ENCODE measurements at regions not wholly inside any gene's neighbourhood (a gene's known extent, or its start where the extent isn't known, plus 50 kb on each side); places are given as distances from the start of the nearest gene placed in this dataset.

DNA sequence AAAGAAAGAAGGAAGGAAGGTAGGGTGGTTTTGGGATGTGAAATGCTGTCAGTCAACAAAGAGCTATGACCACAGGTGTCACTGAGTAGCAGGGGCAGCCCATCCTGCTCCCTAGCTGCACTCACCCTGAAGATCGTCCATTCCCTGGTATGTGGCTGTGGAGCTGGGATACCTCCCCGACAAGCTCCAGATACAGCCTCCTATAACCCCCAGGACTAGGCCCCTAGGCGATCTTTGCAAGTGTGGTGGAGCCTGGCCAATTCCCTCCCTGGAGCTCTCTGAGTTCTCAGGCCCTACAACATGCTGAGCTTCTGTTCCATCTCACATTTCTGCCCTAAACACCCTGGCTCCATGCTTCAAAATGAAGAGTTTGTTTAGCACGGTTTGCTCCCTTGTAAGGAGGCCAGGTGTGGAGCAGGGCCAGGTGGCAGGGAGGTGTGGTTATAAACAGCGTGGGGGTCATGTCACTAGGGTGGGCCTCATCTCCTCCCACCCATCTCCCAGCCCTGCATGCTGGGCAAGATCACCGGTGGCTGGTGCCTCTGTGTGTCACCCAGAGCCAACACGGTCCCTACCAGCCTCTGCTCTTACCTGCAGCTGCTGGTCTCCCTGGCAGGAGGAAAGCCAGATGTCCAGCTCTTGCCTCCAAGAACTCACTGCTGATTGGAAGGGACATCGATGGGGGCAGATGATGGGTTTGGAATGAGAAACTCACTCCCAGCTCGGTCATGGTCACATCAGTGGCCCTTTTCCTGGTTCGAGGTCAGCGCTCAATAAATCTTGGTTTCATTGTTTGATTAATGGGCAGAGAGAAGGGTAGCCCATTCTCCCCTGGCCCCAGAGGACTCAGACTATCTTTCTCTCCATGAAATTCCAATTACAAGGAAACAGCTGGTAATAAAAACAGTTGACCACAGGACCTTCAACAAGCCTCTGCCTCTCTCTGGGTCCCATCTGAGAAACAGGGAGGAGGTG is 511.0 kb upstream of the CDH5 start:
- no peak overlapping the region for H3K27ac Mint-ChIP-seq (ENCODE audit: unreplicated experiment)
- H3K4me3 Mint-ChIP-seq, result no peak overlapping the region
- TF ChIP-seq, protein P1, sequence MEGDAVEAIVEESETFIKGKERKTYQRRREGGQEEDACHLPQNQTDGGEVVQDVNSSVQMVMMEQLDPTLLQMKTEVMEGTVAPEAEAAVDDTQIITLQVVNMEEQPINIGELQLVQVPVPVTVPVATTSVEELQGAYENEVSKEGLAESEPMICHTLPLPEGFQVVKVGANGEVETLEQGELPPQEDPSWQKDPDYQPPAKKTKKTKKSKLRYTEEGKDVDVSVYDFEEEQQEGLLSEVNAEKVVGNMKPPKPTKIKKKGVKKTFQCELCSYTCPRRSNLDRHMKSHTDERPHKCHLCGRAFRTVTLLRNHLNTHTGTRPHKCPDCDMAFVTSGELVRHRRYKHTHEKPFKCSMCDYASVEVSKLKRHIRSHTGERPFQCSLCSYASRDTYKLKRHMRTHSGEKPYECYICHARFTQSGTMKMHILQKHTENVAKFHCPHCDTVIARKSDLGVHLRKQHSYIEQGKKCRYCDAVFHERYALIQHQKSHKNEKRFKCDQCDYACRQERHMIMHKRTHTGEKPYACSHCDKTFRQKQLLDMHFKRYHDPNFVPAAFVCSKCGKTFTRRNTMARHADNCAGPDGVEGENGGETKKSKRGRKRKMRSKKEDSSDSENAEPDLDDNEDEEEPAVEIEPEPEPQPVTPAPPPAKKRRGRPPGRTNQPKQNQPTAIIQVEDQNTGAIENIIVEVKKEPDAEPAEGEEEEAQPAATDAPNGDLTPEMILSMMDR (conservative IDR thresholded peaks at IDR 0.05), result no peak
- H3K9me3 Mint-ChIP-seq, result peaks cover 5% of the 10 kb centered on the region
- H3K27me3 Mint-ChIP-seq (ENCODE audit: low read depth), result no peaks in the 10 kb centered on the region
- DNase-seq (ENCODE audit: low read depth, low spot score), result no peak
- peaks cover 2% of the 10 kb centered on the region for H3K4me1 Mint-ChIP-seq
- H3K36me3 Mint-ChIP-seq (ENCODE audit: low read depth), result no peaks in the 10 kb centered on the region

DNA sequence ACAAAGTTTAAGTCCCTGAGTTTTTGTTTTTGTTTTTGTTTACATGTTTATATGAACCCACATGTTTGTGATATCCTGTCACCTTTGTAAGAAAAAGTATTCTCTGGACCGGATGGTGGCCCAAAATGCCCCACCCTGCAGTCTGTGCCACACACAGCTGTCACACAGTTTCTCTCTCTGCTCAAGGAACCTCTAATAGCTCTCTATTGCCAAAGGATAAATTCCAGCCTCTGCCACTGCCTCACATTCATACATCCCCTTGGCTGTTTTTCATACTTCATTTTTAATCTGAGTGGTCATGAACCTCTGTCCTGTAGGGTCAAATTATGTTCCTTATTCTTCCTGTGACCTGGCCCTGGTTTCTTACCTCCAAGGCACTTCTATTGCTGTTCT is 520.3 kb upstream of the CDH5 start:
- H3K9me3 Mint-ChIP-seq, result no peaks in the 10 kb centered on the region

DNA sequence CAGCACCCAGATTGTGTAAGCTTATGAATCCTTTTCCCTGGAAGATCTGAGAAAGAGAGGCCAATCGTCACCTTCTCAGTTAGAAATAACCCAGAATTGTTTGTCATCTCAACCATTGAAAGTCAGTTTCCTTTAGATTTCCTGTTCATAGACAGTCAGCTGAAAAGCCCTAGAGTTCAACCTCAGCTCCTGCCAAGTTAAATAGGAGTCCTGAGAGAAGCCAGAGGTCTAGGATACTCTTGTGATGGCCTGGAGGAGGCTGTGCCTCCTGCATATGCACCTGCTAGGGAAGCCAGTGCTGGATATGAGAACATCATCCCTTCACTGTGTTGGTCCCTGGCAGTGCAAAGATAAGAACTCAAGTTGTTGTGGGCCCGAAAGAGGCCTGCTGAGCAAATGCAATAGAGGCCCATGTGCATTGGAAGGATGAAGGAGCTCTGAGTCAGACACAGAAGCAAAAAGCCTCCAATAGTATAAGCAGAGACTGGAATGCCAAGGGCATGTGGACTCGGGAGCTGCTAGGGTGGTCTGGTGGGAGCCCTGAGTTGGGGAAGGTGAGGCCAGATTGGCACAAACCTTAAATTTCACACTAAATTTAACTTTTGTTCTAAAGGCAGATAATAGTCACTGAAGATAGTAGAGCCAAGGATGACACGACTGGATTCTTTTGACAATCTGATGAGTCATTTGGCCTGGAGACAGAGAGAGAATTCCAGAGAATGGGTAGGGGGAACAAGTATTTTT is 520.9 kb upstream of the CDH5 start:
- no peaks in the 10 kb centered on the region for H3K9me3 Mint-ChIP-seq
- no peak for DNase-seq (ENCODE audit: low read depth, low spot score)
- H3K4me1 Mint-ChIP-seq, result peaks cover 5% of the 10 kb centered on the region
- no peaks in the 10 kb centered on the region for H3K27me3 Mint-ChIP-seq (ENCODE audit: low read depth)
- H3K4me3 Mint-ChIP-seq, result no peak overlapping the region
- H3K27ac Mint-ChIP-seq (ENCODE audit: unreplicated experiment), result no peak overlapping the region
- TF ChIP-seq, protein P1 (conservative IDR thresholded peaks at IDR 0.05), result no peak
- no peaks in the 10 kb centered on the region for H3K36me3 Mint-ChIP-seq (ENCODE audit: low read depth)

More for the DNA sequence above, 520.3 kb upstream of the CDH5 start:
- no peak overlapping the region for H3K4me3 Mint-ChIP-seq
- H3K36me3 Mint-ChIP-seq (ENCODE audit: low read depth), result no peaks in the 10 kb centered on the region
- TF ChIP-seq, protein P1 (conservative IDR thresholded peaks at IDR 0.05), result no peak
- no peak overlapping the region for H3K27ac Mint-ChIP-seq (ENCODE audit: unreplicated experiment)
- DNase-seq (ENCODE audit: low read depth, low spot score), result no peak
- H3K27me3 Mint-ChIP-seq (ENCODE audit: low read depth), result no peaks in the 10 kb centered on the region
- H3K4me1 Mint-ChIP-seq, result peaks cover 5% of the 10 kb centered on the region

- H3K36me3 Mint-ChIP-seq (ENCODE audit: low read depth), result no peaks in the 10 kb centered on the region
- TF ChIP-seq, protein P1 (conservative IDR thresholded peaks at IDR 0.05), result no peak
Measured at GRCh38 chr16:65843941-65844340, 522.5 kb upstream of the CDH5 start.

GRCh38 chr16:65842067-65842466 is 524.4 kb upstream of the CDH5 start:
- no peak overlapping the region for H3K4me3 Mint-ChIP-seq
- H3K27me3 Mint-ChIP-seq (ENCODE audit: low read depth), result no peaks in the 10 kb centered on the region

More at GRCh38 chr16:65843941-65844340, 522.5 kb upstream of the CDH5 start:
- Mint-ChIP-seq H3K4me1 (no peaks in the 10 kb centered on the region), H3K27me3 (ENCODE audit: low read depth) (no peaks in the 10 kb centered on the region), H3K9me3 (no peaks in the 10 kb centered on the region), H3K4me3 (no peak overlapping the region), H3K27ac (ENCODE audit: unreplicated experiment) (no peak overlapping the region)
- no peak for DNase-seq (ENCODE audit: low read depth, low spot score)

More at GRCh38 chr16:65842067-65842466, 524.4 kb upstream of the CDH5 start:
- no peaks in the 10 kb centered on the region for H3K36me3 Mint-ChIP-seq (ENCODE audit: low read depth)
- H3K9me3 Mint-ChIP-seq, result no peaks in the 10 kb centered on the region
- DNase-seq (ENCODE audit: low read depth, low spot score), result no peak
- no peaks in the 10 kb centered on the region for H3K4me1 Mint-ChIP-seq
- no peak overlapping the region for H3K27ac Mint-ChIP-seq (ENCODE audit: unreplicated experiment)
- TF ChIP-seq, protein P1 (conservative IDR thresholded peaks at IDR 0.05), result no peak
